ENCODE measurements at regions not wholly inside any gene's neighbourhood (a gene's known extent, or its start where the extent isn't known, plus 50 kb on each side); places are given as distances from the start of the nearest gene placed in this dataset.

DNA sequence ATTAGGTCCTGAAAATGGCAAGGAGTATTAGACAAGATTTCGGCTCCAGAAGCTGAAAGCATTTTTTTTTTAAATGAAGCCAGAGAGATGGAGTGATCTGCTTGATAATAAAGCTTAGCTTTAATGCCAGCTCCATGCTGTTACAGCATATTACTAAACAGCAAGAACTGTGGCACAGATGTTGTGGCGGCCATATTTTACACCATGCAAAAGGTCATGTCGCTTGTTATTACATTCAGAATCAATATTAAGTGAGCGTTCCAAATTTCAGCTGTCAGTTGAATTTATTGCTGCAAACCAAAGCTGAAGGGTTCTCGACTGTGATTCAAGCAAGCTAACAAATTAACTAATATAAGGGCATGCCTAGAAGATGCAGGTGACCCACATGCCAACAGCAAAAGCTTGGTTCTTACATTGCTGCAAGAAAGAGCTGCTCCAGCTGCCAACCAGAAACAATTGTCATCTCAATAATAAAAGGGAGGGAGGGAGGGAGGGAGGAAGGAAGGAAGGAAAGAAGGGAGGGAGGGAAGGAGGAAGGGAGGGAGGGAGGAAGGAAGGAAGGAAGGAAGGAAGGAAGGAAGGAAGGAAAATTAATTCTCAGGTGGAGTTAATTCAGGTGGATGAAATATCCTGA lies 517.7 kb upstream of the WWC1 start:
- no peak for DNase-seq

DNA sequence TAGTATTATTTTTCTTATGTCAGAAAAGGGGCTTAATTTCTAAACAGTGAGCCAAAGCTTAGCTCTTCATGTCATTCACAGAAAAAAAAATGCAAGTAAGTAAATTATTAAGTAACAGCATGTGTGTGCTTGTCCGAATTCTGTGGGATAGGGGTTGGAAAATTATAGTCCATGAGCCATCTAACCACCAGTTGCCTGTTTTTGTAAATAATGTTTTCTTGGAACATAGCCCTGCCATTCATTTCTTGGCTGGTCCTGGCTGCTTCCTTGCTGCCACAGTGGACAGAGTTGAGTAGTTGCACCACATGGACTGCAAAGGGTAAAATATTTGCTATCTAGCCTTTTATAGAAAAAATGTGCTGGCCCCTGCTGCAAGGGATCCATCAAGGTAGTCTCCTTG lies 513.7 kb upstream of the WWC1 start:
- no peak for DNase-seq

- no peak for DNase-seq
Measured at GRCh38 chr5:167778228-167778627, 513.2 kb upstream of the WWC1 start.

DNA sequence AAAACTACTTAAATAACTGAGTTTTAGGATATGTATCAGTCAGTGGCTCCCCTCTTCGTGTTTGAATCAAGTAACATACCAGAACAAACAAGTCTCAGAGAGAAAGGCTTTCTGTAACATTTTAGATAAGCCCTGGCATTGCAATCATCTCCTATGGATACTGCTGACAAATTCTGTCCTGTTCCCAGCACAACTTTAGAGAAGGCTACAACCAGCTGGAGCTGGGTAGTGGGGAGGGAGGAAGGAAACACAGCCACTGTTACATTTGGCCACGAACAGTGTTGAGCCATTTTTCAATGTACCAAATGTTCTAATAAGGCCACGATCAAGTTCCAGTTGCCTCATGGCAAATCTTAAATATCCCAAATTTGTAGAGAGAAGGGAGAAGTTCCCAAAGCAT lies 511.8 kb upstream of the WWC1 start:
- DNase-seq: no peak

DNA sequence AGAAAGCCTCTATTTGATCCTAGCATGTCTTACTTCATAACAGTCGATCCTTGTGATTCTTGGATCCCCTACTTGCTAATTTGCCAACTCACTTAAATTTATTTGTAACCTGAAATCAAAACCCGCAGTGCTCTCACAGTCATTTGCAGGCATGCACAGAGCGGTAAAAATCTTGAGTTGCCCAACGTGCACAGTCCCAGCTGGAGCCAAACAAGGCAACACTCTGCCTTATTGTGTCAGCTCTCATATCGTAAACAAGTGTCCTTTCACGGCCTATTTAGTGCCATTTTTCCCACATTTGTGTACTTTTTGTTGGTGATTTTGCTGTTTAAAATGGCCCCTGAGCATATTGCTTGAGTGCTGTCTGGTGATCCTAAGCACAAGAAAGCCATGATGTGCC lies 511.3 kb upstream of the WWC1 start:
- DNase-seq: no peak

- DNase-seq: no peak
Measured at GRCh38 chr5:167783145-167783817, 508.2 kb upstream of the WWC1 start.

DNA sequence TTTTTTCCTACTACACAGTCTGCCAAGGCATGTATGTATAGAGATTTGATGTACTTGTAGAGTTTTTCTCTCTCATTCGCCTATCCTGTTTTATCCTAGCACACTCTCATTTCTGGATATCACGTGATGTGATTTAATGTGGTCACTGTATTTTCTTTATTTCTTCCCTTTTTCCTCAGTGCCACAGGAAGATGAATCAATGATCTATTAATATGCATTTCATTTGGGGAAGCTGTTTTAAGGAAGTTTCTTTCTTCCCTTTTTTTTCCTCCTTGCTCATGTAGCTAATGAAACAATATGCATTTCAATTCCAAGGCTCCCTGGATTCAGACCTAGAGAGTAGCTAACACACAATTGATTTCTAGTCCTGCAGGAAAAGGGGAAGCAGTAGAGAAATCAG lies 506.3 kb upstream of the WWC1 start:
- no peak for DNase-seq

- no peak for DNase-seq
Measured at GRCh38 chr5:167785901-167786300, 505.5 kb upstream of the WWC1 start.

DNA sequence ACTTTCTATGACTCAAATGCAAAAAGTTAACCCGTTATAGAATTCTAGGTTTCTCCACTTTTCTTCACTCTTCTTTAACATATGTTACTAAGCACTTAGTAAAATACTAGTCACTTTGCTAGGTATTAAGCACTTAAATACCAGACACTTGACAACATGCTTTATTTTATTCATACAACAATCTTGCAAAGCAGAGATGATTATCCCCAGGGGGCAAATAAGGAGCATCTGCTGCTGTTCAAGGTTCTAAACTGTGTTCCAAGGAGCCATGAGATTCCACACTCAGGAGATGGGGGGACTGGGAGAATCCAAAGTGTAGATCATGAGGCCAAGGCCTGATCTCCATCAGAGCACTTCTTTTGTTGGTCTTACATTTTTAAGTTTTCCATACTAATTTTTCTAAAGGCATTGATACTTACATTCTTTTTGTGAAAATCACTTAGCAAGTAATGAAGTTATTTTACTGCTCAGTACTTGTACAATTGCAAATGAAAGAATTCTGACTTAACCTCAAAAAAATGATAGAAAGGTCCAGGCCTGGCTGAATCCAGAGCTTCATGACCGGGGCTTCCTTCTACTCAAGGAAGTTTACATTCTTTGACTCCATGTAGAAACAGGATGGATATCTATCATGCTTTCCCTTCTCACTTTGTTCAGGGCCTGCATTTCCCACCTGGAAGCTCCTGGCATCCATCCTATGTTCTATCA lies 504.4 kb upstream of the WWC1 start:
- no peak for DNase-seq

GRCh38 chr5:167790045-167790444 lies 501.4 kb upstream of the WWC1 start:
- DNase-seq: no peak

GRCh38 chr5:167790462-167791260 lies 500.8 kb upstream of the WWC1 start:
- no peak for DNase-seq

- DNase-seq: no peak
Measured at GRCh38 chr5:167792514-167792913, 498.9 kb upstream of the WWC1 start.

GRCh38 chr5:167793700-167794099 lies 497.7 kb upstream of the WWC1 start:
- DNase-seq: no peak

DNA sequence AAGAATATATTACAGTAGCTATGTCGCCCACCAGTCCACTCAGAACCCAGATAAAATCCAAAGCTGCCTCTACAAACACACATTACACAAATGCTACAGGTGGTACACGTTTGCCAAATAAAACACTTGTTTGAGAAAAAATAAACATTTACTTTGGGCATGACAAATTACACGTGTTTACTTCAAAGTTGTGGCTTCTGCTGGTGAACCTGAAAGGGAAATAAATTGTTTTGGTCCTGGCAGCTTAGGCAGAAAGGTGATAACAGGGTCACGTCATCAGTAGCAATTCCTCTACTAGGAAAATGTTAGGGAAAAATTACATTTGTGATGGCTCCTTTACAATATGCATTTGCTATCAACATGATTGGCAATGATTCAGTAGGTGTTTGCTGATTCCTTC lies 497.3 kb upstream of the WWC1 start:
- DNase-seq: no peak

DNA sequence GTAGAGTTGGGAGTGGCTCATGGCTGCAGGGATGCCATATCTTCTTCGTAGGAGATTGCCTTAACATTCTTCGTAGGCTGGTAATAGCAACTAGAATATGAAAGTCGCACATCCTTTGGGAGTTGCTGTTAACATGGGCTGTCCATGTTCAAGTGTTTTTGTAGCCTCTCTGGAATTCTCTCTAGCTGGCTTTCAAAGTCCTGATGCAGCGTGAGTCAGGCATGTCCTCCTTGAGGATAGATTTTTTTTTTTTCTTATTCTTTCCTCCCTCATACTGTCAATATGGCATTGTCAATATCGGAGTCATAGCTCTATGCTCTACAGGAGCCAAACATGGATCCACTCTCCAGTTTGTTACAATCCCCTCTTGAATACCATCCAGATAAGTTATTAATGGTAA lies 494.8 kb upstream of the WWC1 start:
- no peak for DNase-seq

GRCh38 chr5:167797933-167798332 lies 493.5 kb upstream of the WWC1 start:
- no peak for DNase-seq

DNA sequence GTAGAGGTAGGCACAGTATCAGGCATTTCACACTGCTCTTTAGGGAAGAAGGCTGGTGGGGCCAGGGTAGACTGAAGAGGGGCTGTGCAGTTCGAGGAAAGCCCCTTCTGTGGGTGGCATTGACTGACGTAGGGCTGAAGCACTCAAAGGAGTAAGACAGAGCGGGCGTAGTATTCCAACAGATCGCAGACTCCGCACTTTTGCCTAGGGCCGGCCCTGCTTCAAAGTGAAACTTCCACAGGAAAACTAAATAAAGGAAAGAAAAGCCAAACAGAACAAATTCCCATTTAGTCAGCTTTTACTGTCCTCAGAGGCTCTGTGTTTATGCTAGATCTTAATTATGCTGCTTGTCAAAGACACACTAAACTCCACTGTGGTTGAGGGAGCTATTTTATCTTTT lies 493.0 kb upstream of the WWC1 start:
- no peak for DNase-seq

- DNase-seq: no peak
Measured at GRCh38 chr5:167800427-167800826, 491.0 kb upstream of the WWC1 start.

DNA sequence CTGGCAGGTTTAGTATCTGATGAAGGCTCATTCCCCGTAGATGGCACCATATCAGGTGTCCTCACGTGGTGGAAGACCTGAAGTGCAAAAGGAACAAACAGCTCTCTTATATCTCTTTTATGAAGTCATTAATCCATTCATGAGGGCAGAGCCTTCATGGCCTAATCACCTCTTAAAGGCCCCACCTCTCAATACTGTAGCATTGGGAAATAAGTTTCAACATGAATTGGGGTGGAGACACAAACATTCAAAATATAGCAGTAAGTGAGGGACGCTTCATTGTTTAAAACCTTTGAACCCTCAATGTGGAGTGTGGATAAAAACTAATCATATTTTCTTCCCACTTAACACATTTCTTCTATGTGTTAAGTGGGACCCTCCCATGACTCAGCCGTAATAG lies 489.4 kb upstream of the WWC1 start:
- no peak for DNase-seq

- no peak for DNase-seq
Measured at GRCh38 chr5:167802755-167803431, 488.6 kb upstream of the WWC1 start.

GRCh38 chr5:167804512-167805220 lies 486.8 kb upstream of the WWC1 start:
- no peak for DNase-seq

DNA sequence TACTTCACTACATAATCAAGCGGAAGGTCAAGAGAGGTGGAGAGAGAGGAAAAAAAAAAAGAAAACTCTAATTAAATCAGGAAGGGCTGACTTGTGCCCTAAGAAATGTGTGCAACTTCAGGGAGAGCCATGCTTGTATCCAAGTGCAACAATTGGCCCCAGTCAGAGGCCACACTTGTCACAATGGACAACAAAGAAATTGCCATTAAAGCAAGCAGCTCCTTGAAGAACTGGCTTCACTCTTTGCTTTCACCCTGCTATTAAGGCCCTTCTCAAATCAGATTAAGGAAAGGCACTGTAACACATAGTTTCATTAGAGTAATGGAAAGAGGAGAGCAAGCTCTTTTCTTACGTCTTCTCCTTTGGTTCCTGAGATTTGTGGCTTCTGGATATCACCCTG lies 480.9 kb upstream of the WWC1 start:
- no peak for DNase-seq
